ENCODE measurements at regions not wholly inside any gene's neighbourhood (a gene's known extent, or its start where the extent isn't known, plus 50 kb on each side); places are given as distances from the start of the nearest gene placed in this dataset.

GRCh38 chr18:51921862-51922261 is 418.1 kb upstream of the DCC start:
- no peak overlapping the region for H3K56ac ChIP-seq (ENCODE audit: insufficient read length, low read depth, low read length)
- Mint-ChIP-seq H3K4me3 (no peak overlapping the region), H3K4me1 (peaks cover 7 to 8% of the 10 kb centered on the region in 2 experiments), H3K27me3 (ENCODE audit: low read depth) (no peaks in the 10 kb centered on the region), H3K36me3 (ENCODE audit: insufficient read depth in 1 of 3, low read depth in 3 of 3) (peaks cover 1 to 16% (median 3%) of the 10 kb centered on the region in 3 experiments; a peak in 5 of 7 replicates), H3K9me3 (peaks cover 7 to 15% of the 10 kb centered on the region in 2 experiments; a peak in 4 of 5 replicates), H3K27ac (no peak overlapping the region)
- H2BK12ac ChIP-seq (ENCODE audit: insufficient read length, low read depth, low read length), result no peak overlapping the region
- no peak overlapping the region for H3K23ac ChIP-seq (ENCODE audit: insufficient read length, low read depth, low read length)
- H3K27ac ChIP-seq (ENCODE audit: insufficient read length, low read depth, low read length), result no peak overlapping the region
- H2AFZ ChIP-seq (ENCODE audit: low read length), result no peak overlapping the region
- H3K9me3 ChIP-seq (ENCODE audit: control insufficient read depth, low read depth, low read length), result no peaks in the 10 kb centered on the region
- H3K79me1 ChIP-seq (ENCODE audit: insufficient read depth, low read depth, low read length, poor library complexity, severe bottlenecking), result no peaks in the 10 kb centered on the region
- H3K18ac ChIP-seq (ENCODE audit: insufficient read length, low read depth, low read length), result no peak overlapping the region
- H4K8ac ChIP-seq (replicated peaks; ENCODE audit: insufficient read length, low read depth, low read length), result no peak overlapping the region
- H4K91ac ChIP-seq (ENCODE audit: insufficient read length, low read depth, low read length), result no peak overlapping the region
- H2BK20ac ChIP-seq (ENCODE audit: low read depth, low read length, poor library complexity, severe bottlenecking), result no peak overlapping the region
- H2BK120ac ChIP-seq (ENCODE audit: low read depth, low read length, poor library complexity, severe bottlenecking), result no peak overlapping the region
- H3K79me2 ChIP-seq (ENCODE audit: insufficient read depth, low read length), result no peaks in the 10 kb centered on the region
- H3K4ac ChIP-seq (ENCODE audit: low read depth, low read length), result no peak overlapping the region
- H3K9ac ChIP-seq (ENCODE audit: extremely low read depth, insufficient read length, low read length), result no peak overlapping the region
- H2AK5ac ChIP-seq (ENCODE audit: insufficient read length, low read length), result no peak overlapping the region
- WGBS (ENCODE audit: extremely low coverage, insufficient read length, low lambda C conversion rate), result no CpG with 5 or more reads among the region's 3 CpGs
- DNase-seq, result no peak
- H2BK15ac ChIP-seq (ENCODE audit: low read depth, low read length), result no peak overlapping the region
- no peaks in the 10 kb centered on the region; the same call in 1 of the 2 replicates for H3K4me1 ChIP-seq (ENCODE audit: insufficient read depth, low read length)
- no peak for TF ChIP-seq CTCF (conservative IDR thresholded peaks at IDR 0.05)
- no peak overlapping the region for H4K5ac ChIP-seq (ENCODE audit: insufficient read length, low read depth, low read length)
- no peaks in the 10 kb centered on the region for H3K27me3 ChIP-seq (ENCODE audit: insufficient read depth, low read length)
- no peak overlapping the region for H3K14ac ChIP-seq (ENCODE audit: insufficient read depth, low read length)
- H3K23me2 ChIP-seq (ENCODE audit: insufficient read length, low read depth, low read length, poor library complexity, severe bottlenecking), result no peaks in the 10 kb centered on the region
- no peak overlapping the region for H3T11ph ChIP-seq (ENCODE audit: low read length)
- no peak overlapping the region for H3K4me2 ChIP-seq (ENCODE audit: insufficient read depth, insufficient read length, low read length)
- no peaks in the 10 kb centered on the region for H4K20me1 ChIP-seq (ENCODE audit: control insufficient read depth, insufficient read depth, insufficient read length)
- no peak overlapping the region for H2BK5ac ChIP-seq (ENCODE audit: insufficient read length, low read length)
